Type B pancreatic cell (in vitro differentiated cells): ENCODE measurements at regions not wholly inside any gene's neighbourhood (a gene's known extent, or its start where the extent isn't known, plus 50 kb on each side); places are given as distances from the start of the nearest gene placed in this dataset.

Experiments
- DNase-seq: peaks from one replicate; pipeline ENCODE4 v3.0.0; 2021; ENCODE audit warnings: mixed read lengths; ENCODE audit not compliant: unreplicated experiment; ENCODE audit errors: extremely low spot score
- H3K27ac Mint-ChIP-seq: 2 replicates; pipeline ENCODE4 v1.8.0; 2021; ENCODE audit warnings: mild to moderate bottlenecking, mixed read lengths
- H3K27me3 Mint-ChIP-seq: 2 replicates; pipeline ENCODE4 v1.8.0; 2021; ENCODE audit warnings: mixed read lengths
- H3K36me3 Mint-ChIP-seq: 2 replicates; pipeline ENCODE4 v1.8.0; 2021; ENCODE audit warnings: mixed read lengths
- H3K4me1 Mint-ChIP-seq: one replicate; pipeline ENCODE4 v1.8.0; 2021; ENCODE audit warnings: mixed read lengths; ENCODE audit not compliant: unreplicated experiment
- H3K4me3 Mint-ChIP-seq: 2 replicates; pipeline ENCODE4 v1.8.0; 2021; ENCODE audit warnings: mild to moderate bottlenecking, mixed read lengths
- H3K9me3 Mint-ChIP-seq: 2 replicates; pipeline ENCODE4 v1.8.0; 2021; ENCODE audit warnings: mixed read lengths
- TF ChIP-seq, protein P1 (sequence below): fragments of 200-600 bp; sonication (generic); conservative IDR thresholded peaks from 2 replicates; pipeline ENCODE4 v1.5.0; 2021; ENCODE audit warnings: antibody characterized with exemption, mild to moderate bottlenecking

GRCh38 chr1:165060285-165060793, 296.2 kb downstream of the LMX1A start:
- no peak for DNase-seq
- Mint-ChIP-seq H3K9me3 (no peaks in the 10 kb centered on the region), H3K27me3 (no peaks in the 10 kb centered on the region), H3K4me1 (no peaks in the 10 kb centered on the region), H3K36me3 (no peaks in the 10 kb centered on the region), H3K27ac (no peak overlapping the region), H3K4me3 (no peak overlapping the region)
- TF ChIP-seq, protein P1, sequence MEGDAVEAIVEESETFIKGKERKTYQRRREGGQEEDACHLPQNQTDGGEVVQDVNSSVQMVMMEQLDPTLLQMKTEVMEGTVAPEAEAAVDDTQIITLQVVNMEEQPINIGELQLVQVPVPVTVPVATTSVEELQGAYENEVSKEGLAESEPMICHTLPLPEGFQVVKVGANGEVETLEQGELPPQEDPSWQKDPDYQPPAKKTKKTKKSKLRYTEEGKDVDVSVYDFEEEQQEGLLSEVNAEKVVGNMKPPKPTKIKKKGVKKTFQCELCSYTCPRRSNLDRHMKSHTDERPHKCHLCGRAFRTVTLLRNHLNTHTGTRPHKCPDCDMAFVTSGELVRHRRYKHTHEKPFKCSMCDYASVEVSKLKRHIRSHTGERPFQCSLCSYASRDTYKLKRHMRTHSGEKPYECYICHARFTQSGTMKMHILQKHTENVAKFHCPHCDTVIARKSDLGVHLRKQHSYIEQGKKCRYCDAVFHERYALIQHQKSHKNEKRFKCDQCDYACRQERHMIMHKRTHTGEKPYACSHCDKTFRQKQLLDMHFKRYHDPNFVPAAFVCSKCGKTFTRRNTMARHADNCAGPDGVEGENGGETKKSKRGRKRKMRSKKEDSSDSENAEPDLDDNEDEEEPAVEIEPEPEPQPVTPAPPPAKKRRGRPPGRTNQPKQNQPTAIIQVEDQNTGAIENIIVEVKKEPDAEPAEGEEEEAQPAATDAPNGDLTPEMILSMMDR = no peak

DNA sequence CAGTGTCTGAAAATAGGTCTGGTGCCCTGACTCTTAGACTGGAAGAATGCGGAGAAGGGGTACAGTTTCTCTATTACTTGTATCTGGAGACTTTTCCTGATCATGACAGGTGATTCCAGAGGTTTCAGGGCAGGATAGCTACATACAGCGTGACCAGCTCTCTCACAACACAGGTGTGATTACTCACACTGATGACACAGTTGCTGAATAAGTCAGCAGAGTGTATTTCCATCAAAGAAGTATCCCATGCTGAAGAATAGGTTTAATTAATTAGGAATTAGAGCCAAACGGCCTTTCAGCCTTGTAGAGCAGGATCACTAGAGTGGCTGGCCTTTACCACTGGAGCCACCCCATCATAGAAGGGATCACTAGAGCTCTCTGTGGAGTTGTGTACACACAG, 298.6 kb downstream of the LMX1A start:
- Mint-ChIP-seq H3K9me3 (no peaks in the 10 kb centered on the region), H3K4me1 (no peaks in the 10 kb centered on the region), H3K27me3 (no peaks in the 10 kb centered on the region), H3K27ac (no peak overlapping the region), H3K4me3 (no peak overlapping the region), H3K36me3 (no peaks in the 10 kb centered on the region)
- TF ChIP-seq, protein P1 = no peak
- no peak for DNase-seq

GRCh38 chr1:165056914-165057313, 299.6 kb downstream of the LMX1A start:
- no peak for DNase-seq
- Mint-ChIP-seq H3K9me3 (no peaks in the 10 kb centered on the region), H3K27ac (no peak overlapping the region), H3K4me1 (no peaks in the 10 kb centered on the region), H3K27me3 (no peaks in the 10 kb centered on the region), H3K36me3 (no peaks in the 10 kb centered on the region), H3K4me3 (no peak overlapping the region)
- TF ChIP-seq, protein P1 = no peak

- Mint-ChIP-seq H3K36me3 (no peaks in the 10 kb centered on the region), H3K27me3 (no peaks in the 10 kb centered on the region), H3K4me3 (no peak overlapping the region), H3K27ac (no peak overlapping the region), H3K4me1 (no peaks in the 10 kb centered on the region), H3K9me3 (no peaks in the 10 kb centered on the region)
- DNase-seq = no peak
- TF ChIP-seq, protein P1 = no peak
Observed at GRCh38 chr1:165055581-165055980, 300.9 kb downstream of the LMX1A start.

- Mint-ChIP-seq H3K4me3 (no peak overlapping the region), H3K4me1 (no peaks in the 10 kb centered on the region), H3K36me3 (no peaks in the 10 kb centered on the region), H3K27me3 (peaks cover 4% of the 10 kb centered on the region), H3K27ac (no peak overlapping the region), H3K9me3 (no peaks in the 10 kb centered on the region)
- TF ChIP-seq, protein P1 = no peak
- DNase-seq = no peak
Observed at GRCh38 chr1:165054627-165055026, 301.9 kb downstream of the LMX1A start.

GRCh38 chr1:165053351-165053750, 303.2 kb downstream of the LMX1A start:
- H3K27ac Mint-ChIP-seq = no peak overlapping the region
- DNase-seq = no peak
- TF ChIP-seq, protein P1 = no peak
- H3K4me1 Mint-ChIP-seq = no peaks in the 10 kb centered on the region
- H3K36me3 Mint-ChIP-seq = no peaks in the 10 kb centered on the region
- H3K4me3 Mint-ChIP-seq = no peak overlapping the region
- H3K9me3 Mint-ChIP-seq = no peaks in the 10 kb centered on the region
- H3K27me3 Mint-ChIP-seq = peaks cover 4% of the 10 kb centered on the region
